DOHH2 (cell line): ENCODE measurements at regions not wholly inside any gene's neighbourhood (a gene's known extent, or its start where the extent isn't known, plus 50 kb on each side); places are given as distances from the start of the nearest gene placed in this dataset.
"Not testable (repeated sequence)": the region's sequence is repeated elsewhere in the genome, so short reads cannot be mapped to it uniquely, and the experiment has no call there.

ENCODE experiments used
- H3F3A ChIP-seq: fragments of 200-600 bp; sonication (generic), shearing (Covaris generic); 2 replicates; pipeline ENCODE4 v1.6.0; 2016; ENCODE audit warnings: antibody characterized with exemption, mild to moderate bottlenecking; ENCODE audit not compliant: control insufficient read depth, insufficient read depth
- H3K27ac ChIP-seq: fragments of 200-600 bp; sonication (generic); 2 replicates; pipeline ENCODE4 v1.5.1; 2014; ENCODE audit warnings: low read depth, mild to moderate bottlenecking, low read length, moderate library complexity
- H3K27me3 ChIP-seq: fragments of 200-600 bp; sonication (generic); 2 replicates; pipeline ENCODE4 v1.6.1; 2014; ENCODE audit warnings: mild to moderate bottlenecking, low read length, mixed read lengths; ENCODE audit not compliant: control insufficient read depth
- H3K36me3 ChIP-seq: fragments of 200-600 bp; sonication (generic); 2 replicates; pipeline ENCODE4 v1.6.1; 2014; ENCODE audit warnings: mild to moderate bottlenecking, low read length, moderate library complexity, mixed read lengths; ENCODE audit not compliant: control insufficient read depth
- H3K4me1 ChIP-seq: fragments of 200-600 bp; sonication (generic); 2 replicates; pipeline ENCODE4 v1.6.1; 2014; ENCODE audit warnings: mild to moderate bottlenecking, low read length, mixed read lengths; ENCODE audit not compliant: control insufficient read depth
- H3K4me2 ChIP-seq: fragments of 200-600 bp; sonication (generic); 2 replicates; pipeline ENCODE4 v1.6.0; 2014; ENCODE audit warnings: mild to moderate bottlenecking, low read length, moderate library complexity
- H3K4me3 ChIP-seq: fragments of 200-600 bp; sonication (generic); 2 replicates; pipeline ENCODE4 v1.5.1; 2014; ENCODE audit warnings: mild to moderate bottlenecking, low read length, mixed read lengths
- H3K79me2 ChIP-seq: fragments of 200-600 bp; sonication (generic); 2 replicates; pipeline ENCODE4 v1.6.1; 2014; ENCODE audit warnings: mild to moderate bottlenecking, low read length, mixed read lengths; ENCODE audit not compliant: control insufficient read depth
- H3K9me2 ChIP-seq: fragments of 200-600 bp; sonication (generic); replicated peaks from 2 replicates; pipeline ENCODE4 v1.6.1; 2014; ENCODE audit warnings: mild to moderate bottlenecking, low read length, mixed read lengths; ENCODE audit not compliant: control insufficient read depth
- H3K9me3 ChIP-seq: fragments of 200-600 bp; sonication (generic); 2 replicates; pipeline ENCODE4 v1.6.1; 2014; ENCODE audit warnings: antibody characterized with exemption, low read length, mixed read lengths; ENCODE audit not compliant: control insufficient read depth, insufficient read depth
- H4K20me1 ChIP-seq: fragments of 200-600 bp; sonication (generic); 2 replicates; pipeline ENCODE4 v1.6.0; 2014; ENCODE audit warnings: low read depth, mild to moderate bottlenecking, antibody characterized with exemption, low read length, moderate library complexity; ENCODE audit not compliant: control insufficient read depth, insufficient read depth
- EZH2phosphoT487 ChIP-seq: fragments of 200-600 bp; sonication (generic); IDR thresholded peaks from 2 replicates; pipeline ENCODE4 v1.6.1; 2017; ENCODE audit warnings: borderline replicate concordance, mild to moderate bottlenecking, antibody characterized with exemption, low read length, moderate library complexity, mixed read lengths
- TF ChIP-seq, protein P1 (sequence below): fragments of 200-600 bp; sonication (generic); IDR thresholded peaks from one replicate; pipeline ENCODE4 v1.5.1; 2014; ENCODE audit warnings: antibody characterized with exemption, mild to moderate bottlenecking, low read depth, low read length; ENCODE audit not compliant: poor library complexity, severe bottlenecking

GRCh38 chr1:48066936-48067335 lies 69.8 kb upstream of the TRABD2B start:
- Histone ChIP-seq H4K20me1 (no peaks in the 10 kb centered on the region), H3K27ac (no peak overlapping the region), H3K4me3 (no peak overlapping the region), H3K4me2 (no peak overlapping the region), H3K4me1 (no peaks in the 10 kb centered on the region), H3K79me2 (no peaks in the 10 kb centered on the region), H3K36me3 (no peaks in the 10 kb centered on the region), H3F3A (no peaks in the 10 kb centered on the region), H3K9me3 (no peaks in the 10 kb centered on the region), H3K9me2 (no peaks in the 10 kb centered on the region), H3K27me3 (no peaks in the 10 kb centered on the region)
- TF ChIP-seq, protein P1, sequence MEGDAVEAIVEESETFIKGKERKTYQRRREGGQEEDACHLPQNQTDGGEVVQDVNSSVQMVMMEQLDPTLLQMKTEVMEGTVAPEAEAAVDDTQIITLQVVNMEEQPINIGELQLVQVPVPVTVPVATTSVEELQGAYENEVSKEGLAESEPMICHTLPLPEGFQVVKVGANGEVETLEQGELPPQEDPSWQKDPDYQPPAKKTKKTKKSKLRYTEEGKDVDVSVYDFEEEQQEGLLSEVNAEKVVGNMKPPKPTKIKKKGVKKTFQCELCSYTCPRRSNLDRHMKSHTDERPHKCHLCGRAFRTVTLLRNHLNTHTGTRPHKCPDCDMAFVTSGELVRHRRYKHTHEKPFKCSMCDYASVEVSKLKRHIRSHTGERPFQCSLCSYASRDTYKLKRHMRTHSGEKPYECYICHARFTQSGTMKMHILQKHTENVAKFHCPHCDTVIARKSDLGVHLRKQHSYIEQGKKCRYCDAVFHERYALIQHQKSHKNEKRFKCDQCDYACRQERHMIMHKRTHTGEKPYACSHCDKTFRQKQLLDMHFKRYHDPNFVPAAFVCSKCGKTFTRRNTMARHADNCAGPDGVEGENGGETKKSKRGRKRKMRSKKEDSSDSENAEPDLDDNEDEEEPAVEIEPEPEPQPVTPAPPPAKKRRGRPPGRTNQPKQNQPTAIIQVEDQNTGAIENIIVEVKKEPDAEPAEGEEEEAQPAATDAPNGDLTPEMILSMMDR: no peak
- TF ChIP-seq EZH2phosphoT487: no peak

- H3K4me3 ChIP-seq, H3K36me3 ChIP-seq, H3K27me3 ChIP-seq, H4K20me1 ChIP-seq, H3K9me3 ChIP-seq, H3K27ac ChIP-seq, H3F3A ChIP-seq, H3K4me1 ChIP-seq, H3K79me2 ChIP-seq, H3K9me2 ChIP-seq, H3K4me2 ChIP-seq: not testable (repeated sequence)
Measured at GRCh38 chr1:48064693-48065092, 67.5 kb upstream of the TRABD2B start.

- Histone ChIP-seq H3K4me2 (no peak overlapping the region), H3K27me3 (no peaks in the 10 kb centered on the region), H4K20me1 (no peaks in the 10 kb centered on the region), H3K9me3 (no peaks in the 10 kb centered on the region), H3K9me2 (no peaks in the 10 kb centered on the region), H3K4me3 (no peak overlapping the region), H3F3A (no peaks in the 10 kb centered on the region), H3K79me2 (no peaks in the 10 kb centered on the region), H3K27ac (no peak overlapping the region), H3K4me1 (0 out of 2 replicates have a peak, but pooled peaks cover 3% of the 10 kb centered on the region), H3K36me3 (no peaks in the 10 kb centered on the region)
- TF ChIP-seq, protein P1: no peak
- no peak for TF ChIP-seq EZH2phosphoT487
Measured at GRCh38 chr1:48062353-48062752, 65.2 kb upstream of the TRABD2B start.

- Histone ChIP-seq H3K4me1 (0 out of 2 replicates have a peak, but pooled peaks cover 3% of the 10 kb centered on the region), H3K27me3 (no peaks in the 10 kb centered on the region), H3K4me2 (no peak overlapping the region)
Measured at GRCh38 chr1:48061162-48062136, 64.3 kb upstream of the TRABD2B start.

More at GRCh38 chr1:48061162-48062136, 64.3 kb upstream of the TRABD2B start:
- no peak for TF ChIP-seq EZH2phosphoT487
- TF ChIP-seq, protein P1: peak; percentile 73
- Histone ChIP-seq H3K27ac (no peak overlapping the region), H3K79me2 (no peaks in the 10 kb centered on the region), H4K20me1 (no peaks in the 10 kb centered on the region), H3K4me3 (no peak overlapping the region), H3K36me3 (no peaks in the 10 kb centered on the region), H3F3A (no peaks in the 10 kb centered on the region), H3K9me2 (no peaks in the 10 kb centered on the region), H3K9me3 (no peaks in the 10 kb centered on the region)
